ENCODE measurements at regions not wholly inside any gene's neighbourhood (a gene's known extent, or its start where the extent isn't known, plus 50 kb on each side); places are given as distances from the start of the nearest gene placed in this dataset.

DNA sequence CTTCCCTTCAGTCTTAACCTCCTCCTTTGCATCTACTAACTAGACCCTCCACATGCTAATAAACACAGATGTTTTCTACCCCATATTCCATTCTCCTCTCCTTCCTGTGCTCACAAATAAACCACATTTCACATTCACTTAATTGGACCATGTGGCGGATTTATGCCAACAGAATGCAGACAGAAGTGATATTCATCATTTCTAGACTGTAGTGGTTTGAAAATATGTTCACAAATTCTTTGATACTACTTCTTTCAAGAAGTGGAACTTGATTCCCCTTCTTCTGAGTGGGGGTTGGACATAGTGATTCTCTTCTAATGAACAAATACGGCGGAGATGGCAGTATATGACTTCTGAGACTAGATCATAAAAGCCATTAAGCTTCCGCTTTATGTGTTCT, 73.5 kb upstream of the SPTBN1 start:
- no peak overlapping the region for H3K4me3 ChIP-seq (ENCODE audit: low read length)
- TF ChIP-seq, protein P1, sequence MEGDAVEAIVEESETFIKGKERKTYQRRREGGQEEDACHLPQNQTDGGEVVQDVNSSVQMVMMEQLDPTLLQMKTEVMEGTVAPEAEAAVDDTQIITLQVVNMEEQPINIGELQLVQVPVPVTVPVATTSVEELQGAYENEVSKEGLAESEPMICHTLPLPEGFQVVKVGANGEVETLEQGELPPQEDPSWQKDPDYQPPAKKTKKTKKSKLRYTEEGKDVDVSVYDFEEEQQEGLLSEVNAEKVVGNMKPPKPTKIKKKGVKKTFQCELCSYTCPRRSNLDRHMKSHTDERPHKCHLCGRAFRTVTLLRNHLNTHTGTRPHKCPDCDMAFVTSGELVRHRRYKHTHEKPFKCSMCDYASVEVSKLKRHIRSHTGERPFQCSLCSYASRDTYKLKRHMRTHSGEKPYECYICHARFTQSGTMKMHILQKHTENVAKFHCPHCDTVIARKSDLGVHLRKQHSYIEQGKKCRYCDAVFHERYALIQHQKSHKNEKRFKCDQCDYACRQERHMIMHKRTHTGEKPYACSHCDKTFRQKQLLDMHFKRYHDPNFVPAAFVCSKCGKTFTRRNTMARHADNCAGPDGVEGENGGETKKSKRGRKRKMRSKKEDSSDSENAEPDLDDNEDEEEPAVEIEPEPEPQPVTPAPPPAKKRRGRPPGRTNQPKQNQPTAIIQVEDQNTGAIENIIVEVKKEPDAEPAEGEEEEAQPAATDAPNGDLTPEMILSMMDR (IDR thresholded peaks at IDR 0.05; ENCODE audit: insufficient read depth, low read depth, low read length, missing control alignments): no peak
- no peak for DNase-seq (ENCODE audit: low read depth)

DNA sequence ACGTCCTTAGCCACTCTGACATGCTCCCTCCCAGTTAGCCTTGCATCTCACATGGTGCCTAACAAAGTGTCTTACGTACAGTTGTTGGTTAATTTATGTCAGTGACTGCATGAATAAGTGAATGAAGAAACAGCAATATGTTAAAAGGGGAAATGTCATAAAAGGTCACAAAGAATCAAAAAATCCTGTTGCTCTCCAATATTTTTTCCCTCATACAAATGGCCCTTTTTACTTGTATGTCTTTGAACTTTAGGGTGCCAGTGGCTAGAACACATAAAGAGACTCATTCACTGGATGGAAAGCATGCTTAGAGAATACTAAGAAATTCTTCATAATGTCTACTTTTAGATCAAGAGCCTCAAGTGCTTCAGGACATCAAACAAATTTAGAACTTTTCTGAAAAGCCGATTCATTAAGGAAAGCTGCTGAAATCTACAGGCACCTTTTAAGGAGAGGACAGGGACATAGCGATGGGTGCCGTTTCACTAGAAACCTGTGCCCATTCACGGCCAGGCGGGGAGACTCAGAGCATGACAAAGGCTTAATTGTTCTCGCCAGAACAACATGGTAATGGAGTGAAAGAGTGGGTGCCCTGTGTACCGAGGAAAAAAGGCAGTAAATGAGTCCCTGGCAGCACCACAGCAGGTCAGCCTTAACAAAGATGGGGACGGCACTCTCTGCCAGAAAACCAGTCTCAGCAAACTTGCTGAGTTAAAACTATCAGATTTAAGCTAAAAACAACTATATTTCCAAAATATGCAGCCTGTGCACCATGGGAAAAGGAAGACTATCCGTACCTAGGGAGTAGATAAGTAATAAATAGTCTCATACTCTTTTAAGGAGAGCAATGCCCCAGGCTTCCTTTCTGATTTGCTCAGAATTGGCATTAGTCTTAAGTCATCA, 71.6 kb upstream of the SPTBN1 start:
- DNase-seq (ENCODE audit: low read depth): no peak
- TF ChIP-seq, protein P1 (IDR thresholded peaks at IDR 0.05; ENCODE audit: insufficient read depth, low read depth, low read length, missing control alignments): no peak
- no peak overlapping the region for H3K4me3 ChIP-seq (ENCODE audit: low read length)

DNA sequence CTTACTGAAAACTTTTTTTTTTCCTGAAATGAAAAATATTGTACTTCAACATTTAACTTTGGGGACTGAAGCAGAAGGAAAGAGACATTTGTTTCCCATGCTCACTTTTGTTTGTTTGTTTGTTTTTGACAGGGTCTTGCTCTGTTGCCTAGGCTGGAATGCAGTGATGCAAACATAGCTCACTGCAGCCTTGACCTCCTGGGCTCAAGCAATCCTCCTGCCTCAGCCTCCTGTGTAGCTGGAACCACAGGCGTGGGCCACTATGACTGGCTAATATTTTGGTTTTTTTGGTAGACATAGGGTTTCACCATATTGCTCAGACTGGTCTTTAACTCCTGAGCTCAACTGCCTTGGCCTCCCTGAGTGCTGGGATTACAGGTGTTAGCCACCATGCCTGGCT, 70.9 kb upstream of the SPTBN1 start:
- TF ChIP-seq, protein P1 (IDR thresholded peaks at IDR 0.05; ENCODE audit: insufficient read depth, low read depth, low read length, missing control alignments): no peak
- no peak for DNase-seq (ENCODE audit: low read depth)
- no peak overlapping the region for H3K4me3 ChIP-seq (ENCODE audit: low read length)

DNA sequence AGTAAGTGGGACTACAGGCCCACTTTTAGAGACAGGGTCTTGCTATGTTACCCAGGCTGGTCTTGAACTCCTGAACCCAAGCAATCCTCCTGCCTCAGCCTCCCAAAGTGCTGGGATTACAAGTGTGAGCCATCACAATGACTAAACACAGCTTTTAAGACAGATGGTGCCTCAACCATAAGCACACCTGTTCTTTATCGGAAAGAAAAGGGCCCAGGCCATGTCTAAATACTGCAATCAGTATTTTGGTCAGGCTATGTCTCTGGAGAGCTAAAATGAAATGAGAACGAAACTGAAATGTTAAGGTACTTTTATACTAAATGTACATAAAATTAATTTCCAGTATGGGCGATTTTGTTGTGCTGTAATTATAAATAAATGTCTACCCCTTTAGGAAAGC, 69.5 kb upstream of the SPTBN1 start:
- no peak overlapping the region for H3K4me3 ChIP-seq (ENCODE audit: low read length)
- TF ChIP-seq, protein P1 (IDR thresholded peaks at IDR 0.05; ENCODE audit: insufficient read depth, low read depth, low read length, missing control alignments): no peak
- DNase-seq (ENCODE audit: low read depth): no peak

DNA sequence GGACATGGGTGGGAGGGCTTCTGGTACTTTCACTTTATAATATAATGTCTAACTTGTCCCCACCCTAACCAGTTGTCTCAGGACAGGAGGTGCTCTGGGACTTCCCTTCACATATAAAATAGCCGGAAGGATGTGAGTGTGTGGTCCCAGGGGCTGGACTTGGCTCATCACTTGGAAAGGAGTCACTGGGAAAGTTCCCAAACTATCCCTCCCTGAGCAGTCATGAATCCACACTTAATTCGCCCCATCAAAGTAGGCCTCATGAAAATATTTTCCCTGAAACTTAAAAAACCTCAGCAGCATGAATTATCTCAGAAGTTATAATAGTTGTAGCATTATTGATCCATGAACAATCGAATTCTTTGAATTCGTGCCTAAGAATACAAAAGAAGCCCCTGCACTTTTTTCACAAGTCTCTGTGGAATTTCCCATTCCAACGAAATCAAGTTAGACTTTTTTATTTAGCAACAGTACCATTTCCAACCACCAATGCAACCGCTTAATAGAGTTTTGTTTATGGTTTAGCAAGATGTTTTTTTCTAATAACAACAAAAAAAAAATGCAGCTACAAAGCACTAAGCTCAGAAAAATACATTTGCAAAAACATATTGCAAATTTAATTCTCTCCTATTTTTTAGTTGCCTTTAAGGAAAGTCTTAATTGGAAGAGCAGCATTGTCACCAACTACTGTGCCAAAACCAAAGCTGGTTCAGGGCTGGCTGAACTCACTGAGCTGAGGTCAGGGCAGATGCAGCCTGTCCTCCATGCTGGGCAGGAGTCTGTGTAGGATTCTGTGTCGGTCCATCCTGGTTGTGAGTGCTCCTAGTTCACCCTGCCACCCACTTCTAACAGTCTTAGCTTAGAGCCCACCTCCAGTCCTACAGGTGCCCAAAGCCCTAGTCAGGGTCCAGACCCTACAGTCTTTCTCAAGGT, 68.8 kb upstream of the SPTBN1 start:
- TF ChIP-seq, protein P1 (IDR thresholded peaks at IDR 0.05; ENCODE audit: insufficient read depth, low read depth, low read length, missing control alignments): no peak
- no peak overlapping the region for H3K4me3 ChIP-seq (ENCODE audit: low read length)
- no peak for DNase-seq (ENCODE audit: low read depth)

DNA sequence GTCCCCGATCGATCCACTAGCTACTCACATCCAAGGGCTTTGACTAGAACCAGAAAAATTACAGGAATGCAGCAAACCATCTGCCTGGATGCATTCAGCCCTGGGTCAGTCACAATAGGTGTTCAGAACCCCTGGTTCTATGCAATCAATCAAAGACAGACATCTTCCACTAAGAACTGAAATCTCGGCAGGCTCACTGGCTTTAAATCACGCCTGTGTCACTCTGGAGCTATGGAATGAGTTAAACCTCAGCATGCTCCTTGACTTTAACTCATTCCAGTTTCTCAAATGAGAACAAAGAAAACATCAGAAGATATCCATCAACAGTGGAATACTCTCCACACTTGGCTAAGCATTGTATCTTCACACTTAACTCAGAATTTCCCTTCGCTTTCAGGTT, 68.1 kb upstream of the SPTBN1 start:
- DNase-seq (ENCODE audit: low read depth): no peak
- TF ChIP-seq, protein P1 (IDR thresholded peaks at IDR 0.05; ENCODE audit: insufficient read depth, low read depth, low read length, missing control alignments): no peak
- H3K4me3 ChIP-seq (ENCODE audit: low read length): no peak overlapping the region
